ENCODE measurements at regions not wholly inside any gene's neighbourhood (a gene's known extent, or its start where the extent isn't known, plus 50 kb on each side); places are given as distances from the start of the nearest gene placed in this dataset.

DNA sequence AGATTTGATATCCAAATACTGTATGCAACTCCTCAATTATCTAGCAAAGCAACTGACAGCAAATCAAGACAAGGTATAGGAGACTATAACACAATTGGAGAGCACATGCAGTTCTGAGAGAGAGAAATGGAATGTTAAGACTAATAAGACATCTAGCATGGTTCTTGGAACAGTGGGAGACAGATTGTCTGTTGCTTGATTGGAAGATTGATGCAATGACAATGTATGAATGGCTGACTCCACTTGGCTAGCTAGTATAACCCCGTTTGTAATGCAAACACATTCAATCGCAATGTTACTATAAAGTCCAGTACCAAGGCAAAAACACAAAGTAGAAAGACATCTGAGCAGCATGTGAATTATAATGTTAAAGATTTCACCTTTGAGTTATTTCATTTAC lies 179.3 kb downstream of the RPL10L start:
- TF ChIP-seq CTCF (IDR thresholded peaks at IDR 0.05; ENCODE audit: low read depth, low read length): no peak
- no peak for TF ChIP-seq POLR2A (IDR thresholded peaks at IDR 0.05; ENCODE audit: extremely low read depth, insufficient read length)

All from NB4 (cell line).